ENCODE measurements at regions not wholly inside any gene's neighbourhood (a gene's known extent, or its start where the extent isn't known, plus 50 kb on each side); places are given as distances from the start of the nearest gene placed in this dataset.

- TF ChIP-seq POLR2AphosphoS5 (IDR thresholded peaks at IDR 0.05; ENCODE audit: insufficient read depth in 1 of 2, low read depth in 1 of 2), result no peak
- no peak for TF ChIP-seq POLR2A (IDR thresholded peaks at IDR 0.05)
- TF ChIP-seq CTCF (IDR thresholded peaks at IDR 0.05), result no peak
- Histone ChIP-seq H3K27ac (no peak overlapping the region), H3K27me3 (no peaks in the 10 kb centered on the region), H3K4me3 (no peak overlapping the region), H3K4me1 (peaks cover 1% of the 10 kb centered on the region), H3K36me3 (no peaks in the 10 kb centered on the region), H3K9me3 (no peaks in the 10 kb centered on the region)
- DNase-seq (ENCODE audit: extremely low spot score in 2 of 2), result no peak
- intact Hi-C loops (cut with DNase I), result no loop called here
Measured at GRCh38 chr12:91622037-91622436, 439.4 kb upstream of the DCN start.

- DNase-seq (ENCODE audit: extremely low spot score in 2 of 2), result no peak
- H3K36me3 ChIP-seq, result no peaks in the 10 kb centered on the region
- H3K4me3 ChIP-seq, result no peak overlapping the region
- no peak for TF ChIP-seq CTCF (IDR thresholded peaks at IDR 0.05)
- TF ChIP-seq POLR2A (IDR thresholded peaks at IDR 0.05), result no peak
- TF ChIP-seq POLR2AphosphoS5 (IDR thresholded peaks at IDR 0.05; ENCODE audit: insufficient read depth in 1 of 2, low read depth in 1 of 2), result no peak
- H3K27ac ChIP-seq, result no peak overlapping the region
- H3K9me3 ChIP-seq, result no peaks in the 10 kb centered on the region
- intact Hi-C loops (cut with DNase I), result no loop called here
- peaks cover 7% of the 10 kb centered on the region for H3K4me1 ChIP-seq
- no peaks in the 10 kb centered on the region for H3K27me3 ChIP-seq
Measured at GRCh38 chr12:91620992-91621391, 438.4 kb upstream of the DCN start.

- no peak for DNase-seq (ENCODE audit: extremely low spot score in 2 of 2)
- peaks cover 7% of the 10 kb centered on the region for H3K4me1 ChIP-seq
- H3K27me3 ChIP-seq, result no peaks in the 10 kb centered on the region
- H3K36me3 ChIP-seq, result no peaks in the 10 kb centered on the region
- H3K9me3 ChIP-seq, result no peaks in the 10 kb centered on the region
- TF ChIP-seq POLR2A (IDR thresholded peaks at IDR 0.05), result no peak
- no peak for TF ChIP-seq POLR2AphosphoS5 (IDR thresholded peaks at IDR 0.05; ENCODE audit: insufficient read depth in 1 of 2, low read depth in 1 of 2)
- no peak for TF ChIP-seq CTCF (IDR thresholded peaks at IDR 0.05)
- no peak overlapping the region for H3K4me3 ChIP-seq
- H3K27ac ChIP-seq, result no peak overlapping the region
- intact Hi-C loops (cut with DNase I), result no loop called here
Measured at GRCh38 chr12:91620422-91620821, 437.8 kb upstream of the DCN start.

- intact Hi-C loops (cut with DNase I), result no loop called here
- TF ChIP-seq CTCF (IDR thresholded peaks at IDR 0.05) (no peak), POLR2A (IDR thresholded peaks at IDR 0.05) (no peak)
Measured at GRCh38 chr12:91618281-91618680, 435.7 kb upstream of the DCN start.

GRCh38 chr12:91617818-91618217, 435.2 kb upstream of the DCN start:
- Histone ChIP-seq H3K9me3 (no peaks in the 10 kb centered on the region), H3K27ac (no peak overlapping the region), H3K27me3 (no peaks in the 10 kb centered on the region), H3K36me3 (no peaks in the 10 kb centered on the region), H3K4me3 (no peak overlapping the region), H3K4me1 (peaks cover 19% of the 10 kb centered on the region)
- no peak for TF ChIP-seq CTCF (IDR thresholded peaks at IDR 0.05)
- TF ChIP-seq POLR2AphosphoS5 (IDR thresholded peaks at IDR 0.05; ENCODE audit: insufficient read depth in 1 of 2, low read depth in 1 of 2), result no peak
- no peak for TF ChIP-seq POLR2A (IDR thresholded peaks at IDR 0.05)
- intact Hi-C loops (cut with DNase I), result no loop called here
- no peak for DNase-seq (ENCODE audit: extremely low spot score in 2 of 2)

More at GRCh38 chr12:91618281-91618680, 435.7 kb upstream of the DCN start:
- DNase-seq (ENCODE audit: extremely low spot score in 2 of 2), result no peak
- Histone ChIP-seq H3K27ac (no peak overlapping the region), H3K27me3 (no peaks in the 10 kb centered on the region), H3K9me3 (no peaks in the 10 kb centered on the region), H3K36me3 (no peaks in the 10 kb centered on the region), H3K4me1 (peaks cover 14% of the 10 kb centered on the region), H3K4me3 (no peak overlapping the region)
